Epidermal melanocyte (primary cell): ENCODE measurements at regions not wholly inside any gene's neighbourhood (a gene's known extent, or its start where the extent isn't known, plus 50 kb on each side); places are given as distances from the start of the nearest gene placed in this dataset.

Source experiments
- DNase-seq: peaks from one replicate; pipeline ENCODE4 v3.0.0; 2011; ENCODE audit warnings: low spot score; ENCODE audit not compliant: insufficient read length

GRCh38 chr17:68749349-68750207 is 148.4 kb upstream of the FAM20A start:
- no peak for DNase-seq

DNA sequence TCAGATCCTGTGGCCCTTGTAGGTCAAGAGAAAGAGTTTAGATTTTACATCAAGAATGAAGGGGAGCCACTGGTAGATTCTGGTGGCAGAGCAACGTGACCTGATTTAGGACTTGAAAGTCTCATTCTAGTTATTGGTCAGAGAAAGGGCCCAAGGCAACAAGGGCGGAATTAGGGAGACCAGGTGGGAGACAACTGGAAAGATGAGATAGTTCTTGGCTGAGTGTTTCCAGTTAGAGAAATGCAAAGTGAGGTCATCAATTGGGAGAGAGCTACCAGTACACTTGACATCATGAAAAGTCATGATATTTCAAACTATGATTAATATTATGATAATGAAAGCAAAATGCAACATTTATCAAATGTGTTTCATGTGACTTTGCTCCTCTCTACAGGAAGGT is 147.2 kb upstream of the FAM20A start:
- DNase-seq, result no peak

GRCh38 chr17:68740555-68741447 is 139.6 kb upstream of the FAM20A start:
- no peak for DNase-seq

DNA sequence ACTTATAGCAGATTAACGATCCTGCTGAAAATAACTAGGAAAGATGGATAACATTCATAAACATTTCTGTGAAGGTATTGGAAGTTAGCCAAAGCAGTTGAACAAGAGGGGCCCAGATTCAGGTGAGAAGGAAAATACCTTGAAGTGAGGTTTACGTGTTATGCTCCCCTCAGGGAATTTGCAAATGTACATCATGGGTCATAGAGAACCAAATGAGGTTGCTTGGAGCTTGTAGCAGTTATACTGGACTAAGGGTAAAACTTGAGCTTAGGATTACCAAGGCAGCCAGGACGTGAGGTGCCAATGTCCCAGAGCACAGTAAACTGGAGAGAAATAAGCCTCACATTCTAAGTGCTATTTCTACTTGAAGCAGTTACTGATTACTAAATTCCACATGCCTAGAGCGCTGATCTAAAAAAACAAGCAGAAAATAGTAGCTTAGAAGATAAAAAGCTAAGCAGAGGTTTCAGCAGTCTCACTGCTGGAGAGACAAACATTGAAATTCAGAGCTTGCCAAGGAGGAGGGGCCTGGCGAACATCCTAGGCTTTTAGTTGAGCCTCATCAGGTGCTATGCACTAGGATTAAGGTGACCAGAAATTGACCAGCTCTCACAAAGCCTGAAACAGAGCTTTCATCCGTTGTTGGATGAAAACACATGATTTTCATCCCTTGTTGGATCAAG is 136.7 kb upstream of the FAM20A start:
- DNase-seq, result no peak

GRCh38 chr17:68734931-68735330 is 133.8 kb upstream of the FAM20A start:
- DNase-seq, result no peak

DNA sequence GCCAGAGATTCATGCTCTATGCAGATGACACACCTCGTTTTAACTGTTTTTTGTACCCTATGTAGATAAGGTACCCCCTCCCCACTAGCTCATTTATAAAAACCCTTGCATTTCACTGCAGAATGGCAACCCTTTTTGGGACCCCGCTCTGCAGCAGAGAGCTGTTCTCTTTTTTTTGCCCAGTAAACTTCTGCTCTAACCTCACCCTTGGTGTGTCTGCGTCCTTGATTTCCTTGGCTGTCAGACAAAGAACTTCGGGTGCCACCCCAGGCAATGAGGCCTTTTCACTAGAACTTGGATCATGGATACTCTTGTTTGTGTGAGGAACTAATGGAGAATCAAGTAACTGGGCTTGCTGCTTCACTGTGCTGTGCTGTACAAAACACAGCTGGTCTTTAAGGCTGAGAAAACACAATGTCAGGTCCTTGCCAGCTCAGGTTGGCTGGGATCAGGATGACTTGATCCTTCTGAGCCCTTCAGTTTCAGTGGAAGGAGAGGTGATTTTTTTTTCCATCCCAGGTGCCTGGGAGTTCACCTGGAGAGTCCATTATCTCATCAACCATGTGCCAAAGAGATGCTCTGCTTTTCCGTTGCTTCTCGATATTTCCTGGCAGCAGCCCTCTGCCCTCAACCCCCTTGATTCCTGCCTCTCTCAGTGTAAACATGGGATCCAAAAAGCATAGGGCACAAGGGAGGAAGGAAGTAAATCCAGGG is 133.2 kb upstream of the FAM20A start:
- DNase-seq, result no peak

- DNase-seq, result no peak
Observed at GRCh38 chr17:68733241-68734176, 132.3 kb upstream of the FAM20A start.

- no peak for DNase-seq
Observed at GRCh38 chr17:68732301-68732749, 131.2 kb upstream of the FAM20A start.

DNA sequence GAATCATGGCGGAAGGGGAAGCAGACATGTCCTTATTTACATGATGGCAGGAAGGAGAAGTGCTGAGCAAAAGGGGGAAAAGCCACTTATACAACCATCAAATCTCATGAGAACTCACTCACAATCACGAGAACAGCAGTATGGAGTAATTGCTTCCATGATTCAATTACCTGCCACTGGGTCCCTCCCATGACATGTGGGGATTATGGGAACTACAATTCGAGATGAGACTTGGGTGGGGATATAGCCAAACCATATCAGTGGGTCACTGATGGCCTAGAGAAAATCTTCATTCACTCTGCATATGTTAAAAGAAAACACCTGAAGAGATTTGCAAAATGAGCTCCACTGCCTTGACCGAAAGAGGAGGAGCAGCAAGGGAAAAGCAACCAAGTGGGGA is 130.3 kb upstream of the FAM20A start:
- no peak for DNase-seq

- DNase-seq, result no peak
Observed at GRCh38 chr17:68719431-68719830, 118.3 kb upstream of the FAM20A start.

DNA sequence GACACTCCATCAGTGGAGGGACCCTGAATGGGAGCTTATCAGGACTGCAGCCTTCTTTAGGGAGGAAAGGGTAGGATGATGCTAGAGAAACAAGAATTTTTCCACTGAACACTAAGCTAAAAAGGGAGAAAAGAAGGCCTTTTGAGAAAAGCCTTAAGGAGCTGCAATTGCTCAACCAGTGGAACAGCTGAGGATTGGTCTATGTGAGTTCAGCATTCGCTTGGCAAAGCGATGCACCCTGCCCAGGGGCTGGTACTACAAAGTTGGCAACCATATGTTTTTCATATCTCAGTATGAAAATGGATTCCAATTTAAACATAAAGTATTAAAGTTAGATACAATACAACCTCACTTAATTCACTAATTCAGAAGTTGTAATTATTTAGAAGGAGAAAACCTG is 117.8 kb upstream of the FAM20A start:
- DNase-seq, result no peak

GRCh38 chr17:68718465-68718864 is 117.3 kb upstream of the FAM20A start:
- DNase-seq, result no peak

DNA sequence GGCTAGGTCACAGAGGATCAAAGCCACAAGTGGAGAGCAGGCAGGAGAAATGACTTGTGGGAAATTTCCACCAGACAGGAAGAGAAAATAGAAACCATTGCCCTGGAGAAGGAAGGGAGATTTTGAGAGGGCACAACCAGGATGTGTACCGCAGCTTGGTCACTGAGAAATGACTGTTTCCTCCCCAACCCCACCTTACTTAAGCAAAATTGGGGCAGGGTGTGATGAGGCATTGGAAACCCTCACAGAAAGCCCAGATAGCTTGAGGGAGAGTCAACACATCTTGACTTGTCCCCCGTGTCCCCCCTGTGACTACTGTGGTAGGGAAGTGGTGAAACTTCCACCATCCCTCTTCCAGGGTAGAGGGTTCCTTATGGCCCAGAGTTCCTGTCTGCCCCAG is 113.5 kb upstream of the FAM20A start:
- DNase-seq, result no peak

- DNase-seq, result no peak
Observed at GRCh38 chr17:68711858-68712257, 110.7 kb upstream of the FAM20A start.

- no peak for DNase-seq
Observed at GRCh38 chr17:68710976-68711375, 109.8 kb upstream of the FAM20A start.

- DNase-seq, result no peak
Observed at GRCh38 chr17:68710035-68710780, 109.0 kb upstream of the FAM20A start.

DNA sequence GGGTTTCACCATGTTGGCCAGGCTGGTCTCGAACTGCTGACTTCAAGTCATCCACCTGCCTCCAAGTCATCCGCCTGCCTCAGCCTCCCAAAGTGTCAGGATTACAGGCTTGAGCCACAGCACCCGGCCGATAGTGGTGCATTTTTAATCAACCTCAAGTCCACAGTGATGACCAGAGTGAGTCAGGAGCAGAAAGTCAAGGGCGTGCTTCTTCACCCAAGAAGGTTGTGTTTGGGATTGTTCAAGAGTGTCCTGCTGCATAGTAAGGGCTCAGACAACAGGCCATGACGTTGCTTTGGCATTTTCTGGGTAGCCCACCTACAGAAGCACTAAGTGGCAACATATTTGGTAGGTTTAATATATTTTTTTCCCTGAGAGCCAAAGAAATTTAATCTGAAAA is 108.3 kb upstream of the FAM20A start:
- no peak for DNase-seq

DNA sequence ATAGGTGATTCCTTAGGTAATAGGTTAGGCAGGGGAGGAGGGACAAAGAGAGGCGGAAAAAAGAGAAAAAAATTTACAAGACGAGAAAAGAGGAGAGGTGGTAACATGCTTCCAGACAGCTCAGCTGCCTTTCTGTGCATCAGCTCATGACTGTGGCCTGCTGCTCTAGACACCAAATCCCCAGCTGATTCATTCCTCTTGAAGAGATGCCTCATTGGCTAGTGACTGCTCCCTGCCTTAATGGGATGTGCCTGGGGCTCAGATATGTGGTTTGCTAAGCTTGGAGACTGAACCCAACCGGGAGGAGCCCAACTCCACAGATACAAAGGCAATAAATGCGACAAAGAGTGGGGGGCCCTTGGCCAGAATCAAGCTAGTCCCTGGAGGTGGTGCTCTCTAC is 105.9 kb upstream of the FAM20A start:
- no peak for DNase-seq

GRCh38 chr17:68706356-68706920 is 105.3 kb upstream of the FAM20A start:
- no peak for DNase-seq
